K562 (cell line): ENCODE measurements at regions not wholly inside any gene's neighbourhood (a gene's known extent, or its start where the extent isn't known, plus 50 kb on each side); places are given as distances from the start of the nearest gene placed in this dataset.

ENCODE experiments used
- ATAC-seq: fragments of 200-7000 bp; cut with Tn5 transposase; 3 replicates; pipeline ENCODE4 v1.9.1; 2020; ENCODE audit warnings: moderate library complexity
- BruUV-seq: library from RNA; stranded (reverse); fragments of 400-500 nt; replicated peaks from 2 replicates; lab custom pipeline; 2021; lab: Mats Ljungman, UMichigan
- CTCF ChIA-PET: fragments of 300-600 bp; formaldehyde crosslinking; extraction: SDS; loops from one replicate; lab custom pipeline; 2021; ENCODE audit warnings: low intra/inter-chr PET ratio; lab: Yijun Ruan, JAX
- POLR2A ChIA-PET: fragments of 300-600, 350-650 bp; sonication (Branson Sonifier 250); formaldehyde crosslinking; extraction: SDS; loops from one replicate; lab custom pipeline; 2021; ENCODE audit warnings: antibody characterized with exemption, inconsistent platforms; lab: Yijun Ruan, JAX
- DNase-seq, 4 experiments: peaks; one replicate each; pipeline versions ENCODE4 v3.0.0 to v3.0.0-alpha.2; 2011 to 2018; ENCODE audit warnings: low spot score in 3 of 4, mixed read lengths in 3 of 4; ENCODE audit errors: extremely low read depth in 1 of 4
- FAIRE-seq: peaks from 2 replicates; lab custom pipeline; 2011; peaks lifted over from hg19 to GRCh38; lab: Jason Lieb, UNC
- H2AFZ ChIP-seq: 2 replicates; pipeline ENCODE4 v1.6.0; 2011; ENCODE audit warnings: low read depth, low read length, control low read depth, inconsistent platforms
- H3K27ac ChIP-seq: fragments of 200-600 bp; 3 replicates; pipeline ENCODE4 v1.8.0; 2011; ENCODE audit warnings: low read depth, mild to moderate bottlenecking, control low read depth, inconsistent platforms, low read length, moderate library complexity, mixed read lengths; ENCODE audit errors: extremely low read depth
- H3K27me3 ChIP-seq, 2 experiments: fragments of 300-600 bp in 1 of 2; 2 replicates in 1 of 2; 3 replicates in 1 of 2; pipeline versions ENCODE4 v1.6.0 to v1.8.0; 2011; ENCODE audit warnings: inconsistent platforms in 2 of 2, low read length in 2 of 2, mild to moderate bottlenecking in 1 of 2, mixed read lengths in 1 of 2, moderate library complexity in 1 of 2; ENCODE audit not compliant: control insufficient read depth in 2 of 2, insufficient read depth in 2 of 2
- H3K36me3 ChIP-seq: fragments of 300-600 bp; 3 replicates; pipeline ENCODE4 v1.8.0; 2011; ENCODE audit warnings: mild to moderate bottlenecking, low read length, inconsistent platforms; ENCODE audit not compliant: control insufficient read depth, insufficient read depth
- H3K4me1 ChIP-seq, 2 experiments: fragments of 200-600 bp in 1 of 2; replicated peaks in 1 of 2; 2 replicates in 1 of 2; 3 replicates in 1 of 2; pipeline versions ENCODE4 v1.5.1 to v1.8.0; 2011; ENCODE audit warnings: inconsistent platforms in 2 of 2, low read length in 2 of 2, mild to moderate bottlenecking in 1 of 2, mixed read lengths in 1 of 2, moderate library complexity in 1 of 2; ENCODE audit not compliant: control insufficient read depth in 2 of 2, insufficient read depth in 2 of 2
- H3K4me2 ChIP-seq: 2 replicates; pipeline ENCODE4 v1.6.1; 2011; ENCODE audit warnings: low read length, control low read depth, inconsistent platforms, mixed read lengths; ENCODE audit not compliant: insufficient read depth
- H3K4me3 ChIP-seq: fragments of 200-600 bp; sonication (generic), shearing (Covaris generic); 2 replicates; pipeline ENCODE4 v1.5.1; 2016; ENCODE audit warnings: control low read depth, inconsistent platforms
- H3K79me2 ChIP-seq: fragments of 200-600 bp; 3 replicates; pipeline ENCODE4 v1.8.0; 2011; ENCODE audit warnings: low read length, inconsistent platforms; ENCODE audit not compliant: control insufficient read depth, insufficient read depth
- H3K9ac ChIP-seq, 2 experiments: 2 replicates each; pipeline versions ENCODE4 v1.6.0 to v1.6.1; 2011; ENCODE audit warnings: low read depth in 2 of 2, low read length in 2 of 2, control low read depth in 1 of 2, inconsistent platforms in 1 of 2, mild to moderate bottlenecking in 1 of 2, mixed read lengths in 1 of 2; ENCODE audit not compliant: insufficient read depth in 1 of 2
- H3K9me1 ChIP-seq: one replicate; pipeline ENCODE4 v1.6.0; 2011; ENCODE audit warnings: inconsistent platforms, mild to moderate bottlenecking, low read length, moderate library complexity; ENCODE audit not compliant: control insufficient read depth, insufficient read depth
- H3K9me3 ChIP-seq: replicated peaks from 2 replicates; pipeline ENCODE4 v1.5.1; 2011; ENCODE audit warnings: low read depth, low read length, inconsistent platforms; ENCODE audit not compliant: control insufficient read depth, insufficient read depth
- H4K20me1 ChIP-seq: replicated peaks from 2 replicates; pipeline ENCODE4 v1.6.1; 2011; ENCODE audit warnings: low read length, inconsistent platforms, mixed read lengths; ENCODE audit not compliant: control insufficient read depth, insufficient read depth
- ELF2 ChIP-seq: fragments of 250-450 bp; sonication (Bioruptor Pico); IDR thresholded peaks from 2 replicates; pipeline ENCODE4 v1.5.0; 2021; ENCODE audit warnings: mild to moderate bottlenecking
- EZH2 ChIP-seq: IDR thresholded peaks from 2 replicates; pipeline ENCODE4 v1.6.1; 2012; ENCODE audit warnings: low read depth, mild to moderate bottlenecking, inconsistent platforms, low read length, borderline replicate concordance
- HLTF ChIP-seq: fragments of 450-650 bp; IDR thresholded peaks from 2 replicates; pipeline ENCODE4 v1.6.1; 2016
- MBD1 ChIP-seq: fragments of 250-450 bp; sonication (Bioruptor Pico); IDR thresholded peaks from 2 replicates; pipeline ENCODE4 v1.8.0; 2022; ENCODE audit warnings: inconsistent platforms
- POLR2B ChIP-seq: fragments of 450-650 bp; IDR thresholded peaks from 2 replicates; pipeline ENCODE4 v1.6.1; 2018; ENCODE audit warnings: low read depth; ENCODE audit not compliant: partially characterized antibody
- PRDM10 ChIP-seq: fragments of 450-650 bp; IDR thresholded peaks from 2 replicates; pipeline ENCODE4 v1.6.1; 2018; ENCODE audit not compliant: partially characterized antibody
- RBFOX2 ChIP-seq: fragments of 200-400 bp; formaldehyde crosslinking; IDR thresholded peaks from 2 replicates; pipeline ENCODE4 v1.6.1; 2017; ENCODE audit warnings: low read depth, mild to moderate bottlenecking, low read length, moderate library complexity
- SAFB2 ChIP-seq: fragments of 200-400 bp; formaldehyde crosslinking; IDR thresholded peaks from 2 replicates; pipeline ENCODE4 v1.6.1; 2018; ENCODE audit warnings: borderline replicate concordance, low read length, low read depth, moderate library complexity; ENCODE audit not compliant: severe bottlenecking
- TCF7 ChIP-seq: sonication (generic); IDR thresholded peaks from 2 replicates; pipeline ENCODE4 v1.6.1; 2016; ENCODE audit warnings: antibody characterized with exemption, borderline replicate concordance
- THRA ChIP-seq: fragments of 450-650 bp; IDR thresholded peaks from 2 replicates; pipeline ENCODE4 v1.6.1; 2017; ENCODE audit warnings: mild to moderate bottlenecking, moderate library complexity
- ZNF644 ChIP-seq: fragments of 200-800 bp; sonication (Bioruptor generic); IDR thresholded peaks from 2 replicates; pipeline ENCODE4 v1.6.1; 2016; ENCODE audit warnings: low read depth, missing genetic modification characterization, missing compliant biosample characterization
- ZNF717 ChIP-seq: fragments of 250-450 bp; sonication (Bioruptor Pico); IDR thresholded peaks from 2 replicates; pipeline ENCODE4 v1.5.0; 2021
- WGBS: fragments of 100-300 bp; shearing (Covaris generic); methylation state at CpG from one replicate; pipeline ENCODE4 v1.1.6; 2016; ENCODE audit warnings: low coverage, mixed read lengths; ENCODE audit not compliant: insufficient coverage; ENCODE audit errors: missing lambda C conversion rate; 5-methylcytosine and 5-hydroxymethylcytosine counted together
- in situ Hi-C: fragments of 300-500 bp; cut with MboI; formaldehyde crosslinking; loops from 4 replicates; pipeline ENCODE4 v1.15.0; 2018; ENCODE audit warnings: inconsistent platforms, mixed read lengths
- intact Hi-C: fragments of 100-400 bp; cut with micrococcal nuclease; formaldehyde crosslinking; loops from 2 replicates; pipeline ENCODE4 v1.14.2; 2022

- no peaks in the 10 kb centered on the region for H3K27me3 ChIP-seq
- no peaks in the 10 kb centered on the region for H3K9me3 ChIP-seq
- intact Hi-C loops: no loop called here
- peaks cover 5% of the 10 kb centered on the region; the same call in 1 of the 3 replicates for H3K79me2 ChIP-seq
- ChIA-PET CTCF (no interaction called here), POLR2A (interaction anchor here (0.6 kb wide), 1 partner anchor 82 kb away, joined by 3 read pairs; no protein-coding TSS in a partner anchor)
- DNase-seq (no peak), ATAC-seq (no peak)
- no peak overlapping the region for H3K4me3 ChIP-seq
- peaks cover 5 to 11% of the 10 kb centered on the region in 2 experiments; a peak in 3 of 5 replicates for H3K4me1 ChIP-seq
- no peaks in the 10 kb centered on the region for H4K20me1 ChIP-seq
- no peak overlapping the region for H3K27ac ChIP-seq
- H3K36me3 ChIP-seq: peaks cover 10% of the 10 kb centered on the region; the same call in 2 of the 3 replicates
- H3K4me2 ChIP-seq: no peak overlapping the region
- H3K9ac ChIP-seq: no peak overlapping the region
- no peak for TF ChIP-seq TCF7
- no peak for TF ChIP-seq EZH2
- no peak for TF ChIP-seq ZNF644
- TF ChIP-seq POLR2B: no peak
- TF ChIP-seq PRDM10: no peak
- TF ChIP-seq HLTF: no peak
- TF ChIP-seq MBD1 (CRISPR knock-in tag): no peak
- no peak for TF ChIP-seq RBFOX2
- TF ChIP-seq THRA: no peak
- TF ChIP-seq ZNF717 (CRISPR knock-in tag): no peak
- TF ChIP-seq SAFB2: no peak
- no peak for TF ChIP-seq ELF2 (CRISPR knock-in tag)
- TF ChIP-seq, all 486 proteins: peak for 0
- BruUV-seq: no TSS peak
- in situ Hi-C loops: no loop called here
- Histone ChIP-seq H3K9me1 (no peaks in the 10 kb centered on the region), H2AFZ (no peak overlapping the region)
- no peak for FAIRE-seq
- 83% methylated on average over 1 of the region's 2 CpGs for WGBS
Measured at GRCh38 chr22:47673557-47673956, 911.1 kb downstream of the TBC1D22A start.
